ENCODE measurements at regions not wholly inside any gene's neighbourhood (a gene's known extent, or its start where the extent isn't known, plus 50 kb on each side); places are given as distances from the start of the nearest gene placed in this dataset.

DNA sequence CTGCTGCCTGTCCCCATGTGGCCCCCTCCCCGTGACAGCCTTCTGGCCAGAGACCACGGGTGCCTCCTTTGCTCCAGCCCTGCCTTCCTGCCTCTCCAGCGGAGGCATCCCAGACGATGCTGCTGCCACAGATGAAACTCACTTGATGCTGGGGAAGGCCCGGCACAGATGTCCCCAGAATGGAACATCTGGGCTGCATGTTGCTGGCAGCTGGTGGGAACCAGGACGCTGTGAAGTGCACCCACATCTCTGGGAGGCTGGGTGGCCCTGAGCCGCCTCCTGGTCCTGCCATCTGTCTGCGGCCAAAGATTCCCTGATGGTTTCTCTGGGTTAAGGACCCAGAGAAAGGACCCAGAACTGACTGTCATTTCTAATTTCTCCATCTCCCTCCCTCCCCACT, 51.9 kb upstream of the PTPRS start:
- DNase-seq = no peak

DNA sequence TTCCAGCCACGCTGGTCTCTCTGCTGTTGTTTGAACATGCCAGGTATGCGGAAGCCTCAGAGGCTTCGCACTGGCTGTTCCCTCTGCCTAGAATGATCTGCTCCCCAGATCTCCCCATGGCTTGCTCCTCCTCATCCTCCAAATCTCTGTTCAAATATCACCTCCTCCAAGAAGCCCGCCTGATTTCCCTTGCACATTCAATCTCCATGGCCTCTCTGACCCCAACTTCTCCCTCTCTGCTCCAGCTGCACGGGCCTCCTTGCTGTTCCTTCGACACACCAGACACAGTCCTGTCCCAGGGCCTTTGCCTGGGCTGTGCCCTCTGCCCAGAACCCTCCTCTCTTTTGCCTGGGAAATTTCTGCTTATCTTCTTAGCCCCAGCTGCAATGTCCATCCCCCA, 52.5 kb upstream of the PTPRS start:
- DNase-seq = no peak

DNA sequence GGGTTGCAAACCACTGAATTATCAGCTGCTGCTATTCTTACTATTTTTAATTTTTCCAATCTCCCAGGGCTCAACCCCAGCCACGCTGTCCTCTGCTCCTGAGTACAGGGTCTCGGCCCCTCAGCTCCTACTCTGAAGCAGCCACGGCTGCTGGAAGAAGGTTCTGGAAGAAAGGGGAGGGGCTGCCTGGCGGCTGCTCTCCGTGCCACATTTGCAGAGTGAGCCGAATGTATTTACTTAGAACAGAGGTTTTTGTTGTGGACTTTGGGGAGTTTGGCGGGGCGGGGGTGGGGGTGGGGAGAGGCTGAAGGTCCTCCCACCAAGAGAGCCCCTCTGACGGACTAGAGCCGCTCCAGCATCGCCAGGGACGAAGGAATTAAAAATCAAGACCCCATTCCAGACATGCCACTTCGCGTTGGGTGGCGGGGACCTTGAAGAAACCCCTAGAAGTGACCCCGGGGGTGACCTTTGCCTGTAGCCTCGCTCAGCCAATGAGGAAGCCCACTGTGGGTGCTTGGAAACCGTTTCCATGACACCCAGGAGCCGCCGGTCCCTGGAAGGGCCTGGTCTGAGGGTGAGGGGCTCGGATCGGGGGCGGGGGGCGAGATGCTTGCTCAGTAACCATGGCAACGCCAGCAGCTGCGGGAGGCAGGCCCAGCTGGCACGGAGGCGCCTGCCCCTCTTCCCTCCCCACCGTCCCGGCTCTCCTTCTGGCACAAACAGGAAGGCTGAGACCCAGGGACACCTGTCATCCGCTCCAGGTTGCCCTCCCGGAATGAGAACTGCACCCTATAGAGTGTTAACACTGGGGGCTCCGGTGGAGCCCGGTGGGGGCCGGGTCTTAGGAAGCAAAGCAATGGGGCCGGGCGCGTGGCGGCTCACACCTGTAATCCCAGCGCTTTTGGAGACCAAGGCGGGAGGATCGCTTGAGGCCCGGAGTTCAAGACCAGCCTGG, 54.2 kb upstream of the PTPRS start:
- no peak for DNase-seq

DNA sequence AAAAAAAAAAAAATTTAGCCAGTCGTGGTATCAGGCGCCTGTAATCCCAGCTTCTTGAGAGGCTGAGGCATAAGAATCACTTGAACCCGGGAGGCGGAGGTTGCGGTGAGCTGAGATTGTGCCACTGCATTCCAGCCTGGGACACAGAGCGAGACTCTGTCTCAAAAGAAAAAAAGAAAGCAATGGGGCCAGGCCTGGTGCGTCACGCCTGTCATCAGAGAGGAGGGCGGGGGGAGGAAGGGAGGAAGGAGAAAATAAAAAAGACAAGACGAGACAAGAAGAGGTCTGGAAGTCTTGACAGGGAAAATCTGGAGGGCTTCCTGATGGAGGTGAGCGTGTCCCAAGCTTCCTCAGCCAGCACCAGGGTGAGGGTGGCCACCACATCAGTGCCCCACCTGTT, 54.9 kb upstream of the PTPRS start:
- no peak for DNase-seq

DNA sequence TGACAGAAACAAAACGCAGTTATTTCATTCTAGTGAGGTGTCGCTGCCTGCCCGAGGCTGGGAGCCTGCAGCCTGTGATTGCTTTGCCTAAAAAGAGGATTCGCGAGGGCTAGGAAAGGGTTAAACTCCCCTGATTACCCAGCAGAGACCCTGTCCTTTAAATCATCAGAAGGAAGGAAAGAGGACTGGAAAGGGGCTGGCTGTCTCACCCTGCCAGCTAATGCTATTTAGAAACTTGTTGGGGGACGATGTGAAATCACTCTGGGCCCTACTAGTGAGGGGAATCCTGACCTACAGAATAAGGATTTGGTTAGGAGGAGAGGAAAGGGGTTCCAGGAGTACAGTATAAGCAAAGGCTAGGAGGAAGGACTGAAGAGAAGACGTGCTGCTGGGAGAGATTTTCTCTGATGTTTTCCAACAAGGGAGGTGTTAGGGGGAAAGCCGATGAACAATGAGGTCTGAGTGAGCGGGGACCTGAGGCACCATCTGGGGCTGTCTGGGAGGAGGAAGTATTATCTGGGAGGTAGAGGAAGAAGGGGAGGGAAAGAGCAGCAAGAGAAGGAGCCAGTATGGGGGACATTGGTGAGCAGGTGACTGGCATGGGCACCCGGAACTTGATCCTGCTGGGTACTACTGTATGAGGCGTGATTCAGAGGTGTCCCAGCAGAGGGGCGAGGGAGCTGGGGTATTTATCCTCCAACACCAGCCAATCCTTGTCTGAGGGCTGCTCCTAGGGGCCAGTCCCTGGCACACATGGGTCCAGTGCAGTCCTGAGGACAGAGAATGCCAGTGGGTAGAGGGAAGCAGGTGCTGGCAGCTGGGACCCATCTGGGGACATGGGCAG, 55.7 kb upstream of the PTPRS start:
- DNase-seq = no peak

DNA sequence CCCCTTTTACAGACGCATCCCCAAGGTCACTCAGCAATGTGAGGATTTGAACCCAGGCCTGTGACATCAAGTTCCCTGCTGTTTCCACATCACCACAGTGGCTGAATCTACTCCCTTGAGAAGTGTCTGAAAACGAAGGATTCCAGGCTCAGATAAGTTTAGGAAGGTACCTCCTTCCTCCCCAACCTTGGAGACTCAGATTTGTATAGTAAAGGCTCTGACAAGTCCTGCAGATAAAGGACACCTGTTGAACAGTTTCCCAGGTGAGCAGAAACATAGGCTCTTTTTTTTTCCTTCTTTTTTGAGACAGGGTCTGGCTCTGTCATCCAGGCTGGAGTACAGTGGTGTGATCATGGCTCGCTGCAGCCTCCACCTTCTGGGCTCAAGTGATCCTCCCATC, 56.4 kb upstream of the PTPRS start:
- no peak for DNase-seq

DNA sequence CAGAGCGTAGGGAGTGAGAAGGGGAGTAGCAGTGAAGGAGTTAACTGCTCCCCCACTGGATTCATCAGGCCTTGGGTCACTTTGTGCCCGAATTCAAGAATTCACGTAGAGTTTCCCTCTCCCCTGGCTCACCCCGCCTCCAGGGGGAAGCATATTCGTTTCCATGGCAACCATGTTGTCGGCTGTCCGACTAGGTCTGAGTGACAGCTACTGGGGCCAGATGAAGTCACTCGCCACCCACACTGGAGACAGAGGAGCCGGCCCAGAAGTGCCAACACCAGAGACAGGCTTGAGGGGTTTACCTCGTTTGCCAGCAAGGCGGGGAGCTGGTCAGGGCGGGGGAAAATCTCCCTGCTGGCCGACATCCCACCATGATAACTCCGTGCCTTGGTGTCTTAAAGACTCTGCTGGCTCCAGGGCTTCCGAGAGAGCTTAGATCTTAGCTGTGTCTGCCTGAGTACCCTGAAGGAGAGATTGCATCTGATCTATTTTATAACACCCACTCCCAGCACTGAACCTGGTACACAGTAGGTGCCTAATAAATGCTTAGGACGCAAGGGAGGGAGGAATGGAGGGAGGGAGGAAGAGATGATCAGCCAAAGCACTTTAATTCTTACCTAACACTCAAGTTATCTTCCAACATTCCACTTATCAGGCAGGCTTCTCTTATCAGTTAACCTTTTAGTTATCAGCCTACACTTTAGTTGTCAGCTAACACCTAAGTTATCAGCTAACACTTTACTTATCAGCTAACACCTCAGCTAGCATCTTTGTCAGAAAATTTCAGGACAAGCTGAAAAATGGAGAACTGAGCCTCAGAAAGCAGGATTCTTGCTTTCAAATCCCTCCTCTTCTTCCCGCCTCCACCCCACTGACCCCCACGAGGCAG, 57.2 kb upstream of the ZNRF4 start:
- DNase-seq = no peak

DNA sequence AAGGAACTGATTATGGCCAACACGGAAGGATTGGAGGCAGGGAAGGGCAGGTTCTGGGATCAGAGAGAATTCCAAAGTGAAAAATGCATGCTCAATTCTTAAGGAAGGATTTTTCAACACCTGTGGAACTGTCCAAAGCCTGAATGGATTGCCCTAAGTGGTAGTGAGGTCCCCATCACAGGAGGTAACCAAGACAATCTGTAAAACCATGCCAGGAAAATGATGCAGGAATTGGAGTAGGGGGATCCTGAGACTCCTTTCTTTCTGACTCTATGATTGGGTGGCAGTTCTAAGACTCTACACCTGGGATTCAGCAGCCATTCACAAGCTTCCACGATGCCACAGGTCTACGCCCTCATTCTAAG, 56.5 kb upstream of the ZNRF4 start:
- no peak for DNase-seq

DNA sequence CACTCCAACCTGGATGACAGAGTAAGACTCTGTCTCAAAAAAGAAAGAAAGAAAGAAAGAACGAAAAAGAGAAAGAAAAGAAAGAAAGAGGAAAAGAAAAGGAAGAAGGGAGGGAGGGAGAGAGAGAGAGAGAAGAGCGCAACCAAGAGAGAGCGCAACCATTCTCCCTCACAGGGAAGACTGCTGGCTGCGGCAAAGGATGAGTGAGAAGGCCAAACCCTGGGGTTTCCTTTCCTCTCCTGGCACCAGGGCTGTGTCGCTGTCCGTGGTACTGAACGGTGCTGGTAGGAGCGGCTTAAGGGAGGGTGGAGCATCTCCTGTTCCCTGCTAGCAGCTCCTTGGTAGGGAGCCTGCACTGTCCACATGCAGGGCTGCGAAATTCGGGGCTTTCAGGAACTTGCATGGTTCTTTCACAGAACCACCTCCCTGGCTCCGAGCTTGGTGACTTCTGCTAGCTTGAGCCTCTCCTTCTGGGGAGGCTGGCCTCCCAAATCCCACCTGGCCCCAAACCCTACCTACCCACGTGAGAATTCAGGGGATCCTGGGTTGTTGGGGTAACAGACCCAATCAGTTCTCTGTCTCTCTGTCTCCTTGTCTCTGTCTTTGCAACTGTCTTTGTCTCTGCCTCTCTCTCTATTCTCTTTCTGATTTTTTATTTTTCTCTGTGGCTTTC, 51.1 kb upstream of the ZNRF4 start:
- peak; percentile 33 for DNase-seq
